ENCODE measurements at regions not wholly inside any gene's neighbourhood (a gene's known extent, or its start where the extent isn't known, plus 50 kb on each side); places are given as distances from the start of the nearest gene placed in this dataset.

GRCh38 chr3:191696348-191696747, 235.4 kb downstream of the PYDC2 start:
- TF ChIP-seq CTCF (IDR thresholded peaks at IDR 0.05; ENCODE audit: low read depth, low read length, missing input control) (no peak), TAF1 (conservative IDR thresholded peaks at IDR 0.05) (no peak), NR2F2 (IDR thresholded peaks at IDR 0.05) (no peak), GABPA (IDR thresholded peaks at IDR 0.05 in 1 of 2, conservative IDR thresholded peaks at IDR 0.05 in 1 of 2) (no peak), ATF3 (IDR thresholded peaks at IDR 0.05) (no peak), FOXA1 (IDR thresholded peaks at IDR 0.05) (no peak), JUND (IDR thresholded peaks at IDR 0.05) (no peak), HNF4G (IDR thresholded peaks at IDR 0.05) (no peak), RXRA (IDR thresholded peaks at IDR 0.05) (no peak), YY1 (IDR thresholded peaks at IDR 0.05) (no peak)
- TF ChIP-seq, protein P1, sequence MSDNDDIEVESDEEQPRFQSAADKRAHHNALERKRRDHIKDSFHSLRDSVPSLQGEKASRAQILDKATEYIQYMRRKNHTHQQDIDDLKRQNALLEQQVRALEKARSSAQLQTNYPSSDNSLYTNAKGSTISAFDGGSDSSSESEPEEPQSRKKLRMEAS (IDR thresholded peaks at IDR 0.05): no peak
- TF ChIP-seq, protein P2, sequence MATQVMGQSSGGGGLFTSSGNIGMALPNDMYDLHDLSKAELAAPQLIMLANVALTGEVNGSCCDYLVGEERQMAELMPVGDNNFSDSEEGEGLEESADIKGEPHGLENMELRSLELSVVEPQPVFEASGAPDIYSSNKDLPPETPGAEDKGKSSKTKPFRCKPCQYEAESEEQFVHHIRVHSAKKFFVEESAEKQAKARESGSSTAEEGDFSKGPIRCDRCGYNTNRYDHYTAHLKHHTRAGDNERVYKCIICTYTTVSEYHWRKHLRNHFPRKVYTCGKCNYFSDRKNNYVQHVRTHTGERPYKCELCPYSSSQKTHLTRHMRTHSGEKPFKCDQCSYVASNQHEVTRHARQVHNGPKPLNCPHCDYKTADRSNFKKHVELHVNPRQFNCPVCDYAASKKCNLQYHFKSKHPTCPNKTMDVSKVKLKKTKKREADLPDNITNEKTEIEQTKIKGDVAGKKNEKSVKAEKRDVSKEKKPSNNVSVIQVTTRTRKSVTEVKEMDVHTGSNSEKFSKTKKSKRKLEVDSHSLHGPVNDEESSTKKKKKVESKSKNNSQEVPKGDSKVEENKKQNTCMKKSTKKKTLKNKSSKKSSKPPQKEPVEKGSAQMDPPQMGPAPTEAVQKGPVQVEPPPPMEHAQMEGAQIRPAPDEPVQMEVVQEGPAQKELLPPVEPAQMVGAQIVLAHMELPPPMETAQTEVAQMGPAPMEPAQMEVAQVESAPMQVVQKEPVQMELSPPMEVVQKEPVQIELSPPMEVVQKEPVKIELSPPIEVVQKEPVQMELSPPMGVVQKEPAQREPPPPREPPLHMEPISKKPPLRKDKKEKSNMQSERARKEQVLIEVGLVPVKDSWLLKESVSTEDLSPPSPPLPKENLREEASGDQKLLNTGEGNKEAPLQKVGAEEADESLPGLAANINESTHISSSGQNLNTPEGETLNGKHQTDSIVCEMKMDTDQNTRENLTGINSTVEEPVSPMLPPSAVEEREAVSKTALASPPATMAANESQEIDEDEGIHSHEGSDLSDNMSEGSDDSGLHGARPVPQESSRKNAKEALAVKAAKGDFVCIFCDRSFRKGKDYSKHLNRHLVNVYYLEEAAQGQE (IDR thresholded peaks at IDR 0.05): no peak

Data from liver (tissue), 3 donors.